HG03196 (cell line): ENCODE measurements at regions not wholly inside any gene's neighbourhood (a gene's known extent, or its start where the extent isn't known, plus 50 kb on each side); places are given as distances from the start of the nearest gene placed in this dataset.

Experiments used
- ATAC-seq: cut with Tn5 transposase; IDR thresholded peaks from one replicate; pipeline ENCODE4 v1.9.1; 2021; ENCODE audit not compliant: unreplicated experiment

DNA sequence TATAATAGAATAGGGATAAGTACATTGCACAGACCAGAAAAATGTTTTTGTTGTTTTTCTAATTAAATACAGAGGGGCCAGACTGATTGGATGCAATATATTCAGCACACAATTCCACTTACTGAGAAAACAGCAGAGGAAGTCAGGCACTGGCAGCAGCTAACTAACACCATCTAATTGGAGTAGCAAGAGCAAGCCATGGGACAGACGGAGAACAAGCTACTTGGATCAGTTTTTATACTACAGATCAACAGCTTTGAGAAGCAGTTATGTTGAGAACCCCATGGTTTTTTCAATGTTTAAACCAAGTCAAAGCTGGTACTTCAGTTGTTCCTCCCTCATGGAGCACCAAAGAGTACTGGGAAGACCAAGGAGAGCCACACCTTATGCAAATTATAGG, 1249.4 kb downstream of the LRFN5 start:
- ATAC-seq, result no peak

DNA sequence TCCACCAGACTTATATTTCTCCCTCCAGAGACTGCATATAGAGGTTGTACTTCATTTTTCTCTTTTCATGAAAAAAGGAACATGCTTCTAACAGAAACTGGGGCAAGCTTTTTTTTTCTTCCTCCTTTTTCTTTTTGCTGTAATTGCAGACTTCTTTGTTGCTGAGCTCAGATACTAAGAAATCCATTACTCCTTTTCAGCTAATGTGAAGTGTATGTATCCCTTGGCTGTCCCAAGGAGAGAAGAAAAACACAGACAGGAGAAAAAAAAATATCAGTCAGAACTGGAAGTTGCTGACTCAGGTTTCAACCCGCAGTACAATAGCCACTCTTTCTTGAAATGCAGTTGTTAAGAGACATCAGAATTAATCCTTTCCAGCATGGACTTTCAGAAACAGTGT, 1248.4 kb downstream of the LRFN5 start:
- no peak for ATAC-seq

DNA sequence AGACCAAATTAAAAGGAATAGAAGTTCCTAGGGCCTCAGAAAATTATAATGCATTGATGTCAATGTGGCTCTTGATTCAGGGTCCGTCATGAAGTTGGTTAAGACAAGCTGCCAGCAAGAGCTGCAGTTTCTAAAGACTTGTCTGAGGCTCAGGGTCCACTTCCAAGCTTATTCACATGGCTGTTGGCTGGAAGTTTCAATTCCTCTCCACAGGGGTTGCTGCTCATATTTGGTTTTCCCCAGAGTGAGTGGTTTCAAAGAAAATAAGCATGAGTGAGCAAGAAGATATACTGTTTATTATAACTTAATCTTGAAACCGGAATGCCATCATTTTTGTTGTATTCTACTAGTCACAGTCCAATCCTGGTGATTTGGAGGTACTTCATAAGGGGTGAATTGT, 1247.4 kb downstream of the LRFN5 start:
- no peak for ATAC-seq

DNA sequence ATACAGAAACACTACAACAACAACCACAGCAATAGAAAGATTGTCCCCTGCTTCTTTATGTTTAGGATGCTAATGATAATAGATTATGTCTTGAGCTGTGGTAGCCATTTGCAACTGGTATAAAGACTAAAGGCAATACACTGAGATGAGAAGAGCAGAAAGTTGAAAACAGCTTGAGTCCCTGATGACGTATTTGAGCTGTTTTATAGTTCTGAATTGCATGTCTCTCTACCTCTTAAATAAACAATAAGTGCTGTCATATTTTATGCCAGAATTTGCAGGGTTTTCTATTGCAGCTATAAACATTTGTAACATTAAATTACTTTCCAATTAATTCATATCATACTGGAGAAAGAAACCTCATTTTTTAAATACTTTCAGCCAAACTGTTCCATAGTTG, 1242.0 kb downstream of the LRFN5 start:
- no peak for ATAC-seq

DNA sequence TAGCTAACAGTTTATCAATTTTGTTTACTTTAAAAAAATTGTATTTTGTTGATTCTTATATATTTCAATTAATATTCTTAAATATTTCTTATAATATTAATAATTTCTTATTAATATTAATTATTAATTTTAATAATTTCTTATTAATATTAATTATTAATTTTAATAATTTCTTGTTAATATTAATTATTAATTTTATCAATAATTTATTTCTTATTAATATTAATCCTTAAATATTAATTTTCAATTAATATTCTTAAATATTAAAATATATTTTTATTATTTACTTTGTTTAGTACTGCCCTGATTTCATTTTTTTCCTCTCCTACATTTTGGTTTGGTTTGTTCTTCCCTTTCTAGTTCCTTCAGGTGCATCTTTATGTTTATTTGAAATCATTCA, 1208.1 kb downstream of the LRFN5 start:
- ATAC-seq, result no peak

DNA sequence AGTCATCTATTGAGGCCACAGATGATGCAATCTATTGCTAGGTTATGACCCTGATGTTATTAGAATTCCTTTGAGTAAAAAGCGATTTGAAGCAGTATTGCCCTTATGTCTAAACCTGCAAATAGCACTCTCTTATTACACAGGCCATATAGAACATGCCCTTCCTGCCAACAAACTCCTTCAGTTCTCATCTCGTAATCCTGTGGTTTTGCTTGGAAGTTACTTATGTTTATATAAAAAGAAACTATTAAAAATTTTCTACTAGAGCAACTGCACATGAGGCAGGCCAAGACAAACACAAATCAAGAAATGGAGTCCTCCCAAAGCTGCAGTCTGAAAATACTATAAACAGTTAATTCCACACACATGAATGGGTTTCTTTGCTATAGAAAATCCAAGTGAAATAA, 1200.2 kb downstream of the LRFN5 start:
- ATAC-seq, result no peak

DNA sequence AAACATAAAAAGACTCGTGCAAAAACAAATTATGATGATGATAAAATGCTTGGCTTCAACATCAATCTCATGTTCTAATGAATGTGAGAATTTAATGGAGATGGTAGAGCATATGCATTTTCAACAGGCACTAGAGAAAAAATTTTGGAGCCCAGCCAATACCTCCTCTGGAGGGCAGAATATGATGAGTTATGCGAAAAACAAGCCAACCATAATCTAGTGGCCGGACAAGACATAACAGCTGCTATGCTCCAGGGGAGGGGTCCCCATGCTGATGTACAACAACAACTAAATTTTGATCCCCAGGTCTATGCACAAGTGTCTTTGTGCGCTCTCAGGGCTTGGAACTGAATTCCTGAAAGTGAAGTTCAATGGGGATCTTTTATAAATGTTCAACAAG, 1197.5 kb downstream of the LRFN5 start:
- ATAC-seq, result no peak

DNA sequence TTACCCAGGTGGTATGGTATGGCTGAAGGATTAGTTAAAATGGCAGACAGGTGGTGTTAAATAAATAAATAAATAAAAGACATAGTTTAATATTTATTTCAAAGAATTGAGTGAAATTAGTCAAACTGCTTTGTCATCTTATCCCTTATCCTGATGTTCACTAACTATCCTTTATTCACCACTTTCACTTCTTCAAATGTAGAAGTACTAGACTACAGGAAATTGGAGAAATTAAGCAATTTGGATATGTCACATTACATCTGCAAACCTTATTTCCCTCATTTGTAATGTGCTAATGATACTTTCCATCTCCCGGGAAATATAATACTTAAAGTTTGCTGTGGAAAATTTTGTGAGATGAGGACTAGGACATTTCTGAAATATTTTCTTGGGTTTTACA, 1195.7 kb downstream of the LRFN5 start:
- no peak for ATAC-seq

DNA sequence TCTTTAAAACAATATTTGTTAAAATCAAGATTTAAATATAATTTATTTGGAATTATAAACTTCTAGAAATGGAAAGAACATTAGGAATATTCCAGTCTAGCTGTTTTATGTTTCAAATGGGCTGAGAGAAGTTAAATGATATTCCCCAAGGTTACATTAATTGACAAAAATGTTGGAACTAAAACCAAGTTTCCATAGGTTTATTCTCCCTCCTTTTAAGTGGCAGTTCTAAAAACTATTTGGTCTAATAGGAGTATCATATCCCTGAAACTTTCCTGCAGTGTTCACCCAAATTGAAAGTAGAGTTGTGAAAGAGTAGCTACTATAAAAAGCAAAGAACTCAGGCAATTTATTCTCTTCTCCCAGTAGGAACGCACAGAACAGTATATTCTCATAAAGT, 1185.5 kb downstream of the LRFN5 start:
- ATAC-seq, result no peak

DNA sequence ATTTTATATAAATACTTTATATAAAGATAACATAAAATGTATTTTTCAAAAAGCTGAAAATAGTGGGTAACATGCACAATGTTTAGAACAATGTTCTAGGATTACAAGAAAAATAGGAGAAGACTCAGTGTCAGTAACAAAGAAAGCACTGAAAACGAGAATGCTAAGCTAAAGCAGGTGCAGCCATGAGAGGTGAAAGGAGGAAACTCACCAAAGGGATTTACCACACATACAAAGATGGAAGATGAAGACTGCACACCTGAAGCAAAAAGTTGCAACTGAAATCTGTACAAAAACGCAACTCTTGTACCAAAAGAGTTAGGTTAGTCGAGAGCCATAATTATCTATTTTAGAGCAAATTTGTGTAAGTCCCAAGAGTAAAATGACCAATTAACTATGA, 1176.1 kb downstream of the LRFN5 start:
- ATAC-seq, result no peak

DNA sequence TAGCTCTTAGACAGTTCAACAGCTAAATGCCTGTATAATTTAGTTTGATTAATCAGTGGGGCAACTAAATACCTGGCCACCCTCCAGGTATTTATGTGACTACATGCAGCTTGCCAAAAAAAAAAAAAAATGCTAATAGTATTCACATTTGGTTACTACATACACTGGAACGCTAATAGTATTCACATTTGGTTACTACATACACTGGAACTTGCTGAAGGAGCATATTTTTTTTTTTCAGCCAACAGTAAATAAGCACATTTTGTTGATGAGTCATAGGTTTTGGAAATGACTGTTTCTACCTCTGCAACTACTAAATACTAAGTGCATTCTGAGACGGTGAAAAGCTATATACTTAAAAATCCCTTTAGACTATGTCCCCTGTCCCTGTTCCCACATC, 1172.3 kb downstream of the LRFN5 start:
- ATAC-seq, result no peak

DNA sequence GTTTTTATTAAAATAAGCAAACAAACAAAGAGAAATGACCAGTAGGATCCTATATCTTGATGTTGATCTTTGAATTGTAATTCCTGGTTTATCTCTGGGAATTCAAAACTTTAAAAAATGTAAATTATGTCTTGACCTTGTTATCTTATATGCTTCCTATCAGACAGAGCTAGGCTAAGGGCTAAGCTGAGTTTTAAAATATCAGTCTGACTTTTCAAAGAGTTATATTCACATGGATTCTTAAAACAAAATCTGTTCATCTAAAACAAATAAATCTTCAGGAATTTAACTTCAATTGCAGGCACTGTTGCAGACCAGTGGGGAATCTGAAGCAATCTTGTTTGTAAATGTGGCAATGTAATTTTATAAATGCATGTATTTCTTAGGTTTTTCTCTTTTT, 1144.1 kb downstream of the LRFN5 start:
- no peak for ATAC-seq

DNA sequence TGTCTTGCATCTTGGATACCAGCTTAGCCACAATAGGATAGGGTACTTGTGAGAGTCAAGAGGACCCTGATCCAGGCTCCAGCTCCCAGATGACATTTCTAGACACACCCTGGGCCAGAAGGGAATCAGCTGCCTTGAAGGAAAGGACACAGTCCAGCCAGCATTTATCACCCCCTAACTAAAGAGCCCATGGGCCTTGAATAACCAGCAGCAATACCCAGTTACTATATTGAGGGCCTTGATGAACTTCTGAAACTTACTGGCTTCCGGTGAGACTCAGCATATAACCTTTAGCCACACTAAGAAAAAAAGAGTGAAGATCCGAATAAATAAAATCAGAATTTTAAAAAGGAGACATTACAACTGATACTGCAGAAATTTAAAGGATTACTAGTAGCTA, 1135.4 kb downstream of the LRFN5 start:
- ATAC-seq, result no peak

DNA sequence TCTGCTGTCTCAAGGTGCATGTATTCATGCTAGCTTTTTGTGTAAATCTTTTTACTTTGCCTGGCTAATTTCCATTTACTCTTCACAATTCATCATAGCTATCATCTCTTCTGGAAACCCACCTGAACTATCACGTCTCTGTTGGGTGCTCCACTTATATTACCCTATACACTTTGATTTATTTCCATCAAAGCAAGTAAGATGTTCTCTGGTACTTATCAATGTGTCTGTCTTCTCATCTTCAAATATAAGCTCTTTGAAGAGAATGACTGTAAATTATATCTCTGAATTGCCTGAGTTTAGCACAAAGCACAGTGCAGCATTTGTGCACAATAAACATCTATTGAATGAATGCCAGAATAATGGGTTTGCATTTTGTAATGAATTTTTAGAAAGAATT, 1129.7 kb downstream of the LRFN5 start:
- no peak for ATAC-seq

DNA sequence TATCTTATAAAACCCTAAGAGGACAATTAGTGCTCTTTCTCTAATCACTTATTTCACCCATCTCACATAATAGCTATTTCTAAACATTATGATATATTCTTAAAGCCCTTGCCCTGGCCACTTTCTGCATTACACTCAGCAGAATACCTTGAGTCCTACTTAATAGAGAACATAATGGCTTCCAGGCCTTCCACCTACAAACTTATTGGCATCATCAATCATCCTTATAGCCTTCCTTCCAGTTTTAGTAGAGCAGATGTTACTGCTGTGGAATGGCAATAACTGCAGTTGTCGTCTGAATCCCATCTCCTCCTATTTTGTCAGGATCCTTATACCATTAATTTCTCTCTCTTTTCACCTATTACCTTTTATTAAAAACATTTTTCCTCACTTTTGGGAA, 1127.4 kb downstream of the LRFN5 start:
- ATAC-seq, result no peak

DNA sequence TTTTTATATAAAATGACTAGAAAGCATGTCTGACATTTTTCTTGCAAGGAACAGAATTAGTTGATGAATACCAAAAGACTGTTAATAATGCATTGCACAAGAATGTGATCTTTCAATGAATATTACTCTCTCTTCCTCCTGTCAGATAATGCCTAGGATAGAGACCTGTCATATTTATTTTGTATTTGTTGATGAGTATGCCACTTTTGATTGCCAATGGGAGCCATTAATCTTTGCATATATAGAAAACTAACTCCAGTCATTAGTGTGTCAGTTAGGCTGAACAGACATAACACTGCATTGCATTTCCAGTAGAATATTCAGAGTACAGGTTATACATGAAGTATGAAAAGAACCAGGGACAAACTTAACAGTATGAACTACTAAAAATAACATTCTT, 1125.3 kb downstream of the LRFN5 start:
- ATAC-seq, result no peak

DNA sequence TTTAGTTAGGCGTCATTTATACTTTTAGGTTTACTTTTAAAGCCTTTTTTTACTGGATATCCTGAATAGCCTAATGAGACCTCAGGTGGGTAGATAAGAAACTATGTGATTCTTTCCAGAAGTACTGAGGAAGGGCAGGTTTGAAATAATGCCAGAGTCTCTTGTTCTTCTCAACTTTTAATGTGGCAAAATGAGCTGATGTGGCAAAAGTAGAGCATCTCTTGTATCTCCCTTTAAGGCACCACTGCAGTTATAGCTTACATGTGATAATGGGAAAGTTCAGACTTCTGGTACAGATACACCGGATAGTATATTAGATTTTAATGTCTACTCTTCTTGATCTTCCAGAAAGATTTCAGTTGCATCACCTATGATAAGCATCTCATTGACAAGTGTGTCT, 1124.8 kb downstream of the LRFN5 start:
- no peak for ATAC-seq

DNA sequence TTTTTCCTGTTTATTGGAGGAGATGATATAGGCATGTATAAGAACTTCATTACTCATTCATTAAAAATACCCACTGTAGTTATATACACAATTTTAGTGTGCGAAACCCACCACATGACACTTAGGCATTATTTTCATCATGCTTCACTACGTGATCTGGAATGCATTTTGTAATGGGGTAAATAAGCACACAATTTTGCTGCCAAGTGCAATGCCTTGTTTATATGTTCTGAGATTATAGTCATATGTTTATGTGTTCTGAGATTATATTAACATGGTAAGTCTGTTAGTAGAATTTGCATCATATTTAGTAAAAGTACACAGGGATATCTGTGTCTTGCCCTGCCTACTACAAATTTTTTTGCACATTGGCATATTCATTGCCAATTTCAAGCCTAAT, 1123.0 kb downstream of the LRFN5 start:
- ATAC-seq, result no peak

DNA sequence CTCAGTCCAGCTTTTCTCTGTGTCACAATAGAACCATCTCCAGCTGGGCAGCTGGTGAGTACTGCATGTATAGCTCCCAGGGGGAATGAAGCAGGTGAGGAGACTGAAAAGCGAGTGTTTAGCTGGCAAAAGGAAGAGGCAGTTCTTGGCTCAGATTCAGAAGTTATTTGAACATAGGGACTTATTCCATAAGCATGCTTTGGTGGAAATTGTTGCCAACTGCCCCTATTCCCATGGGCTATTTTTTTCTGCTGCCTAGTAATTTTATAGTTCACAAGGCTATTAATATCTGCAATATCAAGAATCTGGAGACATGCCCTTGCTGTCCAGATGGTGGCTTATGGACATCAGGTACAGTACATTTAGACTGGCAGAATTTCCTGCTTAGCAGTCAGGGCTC, 1112.7 kb downstream of the LRFN5 start:
- ATAC-seq, result no peak

DNA sequence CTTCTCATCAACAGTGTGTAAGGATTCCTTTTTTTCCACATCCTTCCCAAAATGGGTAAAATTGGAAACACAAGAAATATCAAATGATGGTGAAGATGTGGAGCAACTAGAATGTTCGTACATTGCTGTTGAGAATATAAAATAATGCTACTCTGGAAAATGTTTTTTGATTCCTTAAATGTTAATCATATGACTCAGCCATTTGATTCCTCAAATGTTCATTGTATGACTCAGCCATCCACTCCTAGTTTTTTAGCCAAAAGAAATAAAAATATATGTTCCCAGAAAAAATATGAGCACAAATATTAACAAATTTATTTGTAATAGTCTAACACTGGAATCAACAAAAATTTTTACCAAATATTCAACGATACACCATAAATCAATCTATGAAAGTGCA, 1108.6 kb downstream of the LRFN5 start:
- ATAC-seq, result no peak

DNA sequence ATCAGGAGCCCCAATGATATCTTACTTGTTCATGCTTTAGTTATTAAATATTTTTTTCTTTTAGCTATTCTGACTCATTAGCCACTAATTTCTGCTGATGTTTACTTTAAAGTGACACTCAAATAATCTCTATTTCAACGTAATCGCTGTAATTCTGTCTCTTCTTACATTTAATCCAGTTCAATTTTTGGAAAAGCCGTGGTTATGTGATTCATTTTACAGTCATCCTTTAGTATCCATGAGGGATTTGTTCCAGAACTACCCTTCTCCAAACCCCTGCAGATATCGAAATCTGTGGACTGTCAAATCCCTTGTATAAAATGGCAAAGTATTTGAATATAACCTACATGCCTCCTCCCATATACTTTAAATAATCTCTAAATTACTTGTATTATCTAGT, 1103.4 kb downstream of the LRFN5 start:
- ATAC-seq, result no peak

DNA sequence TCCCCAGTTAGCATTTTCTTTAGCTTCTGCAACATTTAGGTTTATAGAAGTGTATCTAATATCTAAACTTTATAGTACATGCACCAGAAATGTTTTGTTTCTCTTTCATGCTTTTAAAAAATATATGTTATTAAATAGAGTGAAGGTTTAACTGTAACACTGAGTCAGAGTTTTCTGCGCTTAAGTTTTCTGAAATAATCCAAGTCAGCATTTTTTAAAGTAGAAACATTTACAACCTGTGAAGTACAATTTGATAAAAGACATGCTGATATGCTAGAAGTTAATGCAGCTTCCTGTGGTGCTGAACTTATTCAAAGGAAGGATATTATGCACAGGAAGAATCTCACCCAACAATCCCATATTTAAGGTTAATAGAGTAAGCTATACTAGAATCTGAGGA, 1096.8 kb downstream of the LRFN5 start:
- no peak for ATAC-seq

DNA sequence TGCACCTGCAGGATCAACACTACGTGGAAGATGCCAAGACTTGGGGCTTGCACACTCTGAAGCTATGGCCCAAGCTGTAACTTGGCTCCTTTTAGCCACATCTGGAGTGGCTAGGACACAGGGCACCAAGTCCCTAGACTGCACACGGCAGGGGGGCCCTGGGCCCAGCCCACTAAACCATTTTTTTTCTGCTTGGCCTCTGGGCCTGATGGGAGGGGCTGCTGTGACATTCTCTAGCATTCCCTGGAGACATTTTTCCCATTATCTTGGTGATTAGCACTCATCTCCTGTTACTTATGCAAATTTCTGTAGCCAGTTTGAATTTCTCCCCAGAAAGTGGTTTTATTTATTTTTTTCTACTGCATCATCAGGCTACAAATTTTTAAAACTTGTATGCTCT, 1080.7 kb downstream of the LRFN5 start:
- ATAC-seq, result no peak

DNA sequence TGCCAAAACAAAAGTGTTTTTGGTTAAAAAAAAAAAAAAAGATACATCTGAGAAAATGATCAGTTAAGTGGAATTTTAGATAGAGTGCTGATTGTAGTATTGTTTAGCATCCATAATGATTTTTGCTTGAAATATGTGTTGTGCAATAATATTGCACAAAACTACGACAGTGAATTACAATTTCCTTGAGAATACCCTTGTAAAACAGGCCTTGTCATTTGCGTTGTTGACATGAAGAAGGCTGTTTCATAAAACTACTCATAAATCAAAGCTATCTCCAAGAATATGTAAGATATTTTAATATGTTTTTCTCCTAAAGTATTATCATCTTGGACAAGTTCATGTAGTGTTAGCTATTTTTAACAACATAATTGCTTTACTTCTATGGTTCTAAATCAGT, 1077.0 kb downstream of the LRFN5 start:
- no peak for ATAC-seq
